GM23338 (cell line): ENCODE measurements at regions not wholly inside any gene's neighbourhood (a gene's known extent, or its start where the extent isn't known, plus 50 kb on each side); places are given as distances from the start of the nearest gene placed in this dataset.
"Not testable (repeated sequence)": the region's sequence is repeated elsewhere in the genome, so short reads cannot be mapped to it uniquely, and the experiment has no call there.

ENCODE experiments used
- ATAC-seq: fragments of 200-7000 bp; cut with Tn5 transposase; 3 replicates; pipeline ENCODE4 v1.9.1; 2020
- DNase-seq: peaks from one replicate; pipeline ENCODE4 v3.0.0-alpha.2; 2015; ENCODE audit warnings: low spot score
- H2AFZ ChIP-seq: fragments of 200-600 bp; sonication (generic); 2 replicates; pipeline ENCODE4 v1.8.0; 2016; ENCODE audit warnings: antibody characterized with exemption, mild to moderate bottlenecking, moderate library complexity
- H3F3A ChIP-seq: fragments of 200-600 bp; sonication (generic); replicated peaks from 2 replicates; pipeline ENCODE4 v1.8.0; 2017; ENCODE audit warnings: antibody characterized with exemption, mixed run types, low read depth
- H3K27ac ChIP-seq: fragments of 200-600 bp; sonication (generic); 2 replicates; pipeline ENCODE4 v1.6.1; 2016; ENCODE audit warnings: low read depth
- H3K27me3 ChIP-seq: fragments of 200-600 bp; sonication (generic); 2 replicates; pipeline ENCODE4 v1.8.0; 2016; ENCODE audit warnings: mild to moderate bottlenecking, mixed run types, moderate library complexity; ENCODE audit not compliant: insufficient read depth
- H3K36me3 ChIP-seq: fragments of 200-600 bp; sonication (generic); 2 replicates; pipeline ENCODE4 v1.8.0; 2016; ENCODE audit warnings: mild to moderate bottlenecking; ENCODE audit not compliant: insufficient read depth
- H3K4me1 ChIP-seq: fragments of 200-600 bp; sonication (generic); 2 replicates; pipeline ENCODE4 v1.8.0; 2016; ENCODE audit warnings: mild to moderate bottlenecking, moderate library complexity; ENCODE audit not compliant: insufficient read depth
- H3K4me2 ChIP-seq: fragments of 200-600 bp; sonication (generic); 2 replicates; pipeline ENCODE4 v1.7.1; 2017; ENCODE audit warnings: mixed run types
- H3K4me3 ChIP-seq: fragments of 200-600 bp; sonication (generic); 2 replicates; pipeline ENCODE4 v1.6.1; 2016; ENCODE audit warnings: mixed run types
- H3K79me2 ChIP-seq: fragments of 200-600 bp; sonication (generic); replicated peaks from 2 replicates; pipeline ENCODE4 v1.8.0; 2017; ENCODE audit warnings: mild to moderate bottlenecking; ENCODE audit not compliant: insufficient read depth
- H3K9me2 ChIP-seq: fragments of 200-600 bp; sonication (generic); 2 replicates; pipeline ENCODE4 v1.8.0; 2017; ENCODE audit not compliant: insufficient read depth
- H4K20me1 ChIP-seq: fragments of 200-600 bp; sonication (generic); replicated peaks from 2 replicates; pipeline ENCODE4 v1.8.0; 2017; ENCODE audit warnings: mild to moderate bottlenecking; ENCODE audit not compliant: insufficient read depth
- H3K27ac Mint-ChIP-seq: 2 replicates; pipeline ENCODE4 v1.8.0; 2020; ENCODE audit warnings: inconsistent platforms, mild to moderate bottlenecking, moderate library complexity, mixed read lengths
- H3K27me3 Mint-ChIP-seq: 3 replicates; pipeline ENCODE4 v1.8.0; 2022; ENCODE audit warnings: low read depth, mild to moderate bottlenecking, moderate library complexity, mixed read lengths, inconsistent platforms; ENCODE audit not compliant: insufficient read depth, poor library complexity
- H3K36me3 Mint-ChIP-seq: 3 replicates; pipeline ENCODE4 v1.8.0; 2021; ENCODE audit warnings: low read depth, mild to moderate bottlenecking, inconsistent platforms, moderate library complexity, mixed read lengths
- H3K4me1 Mint-ChIP-seq: 3 replicates; pipeline ENCODE4 v1.8.0; 2020; ENCODE audit warnings: mild to moderate bottlenecking, inconsistent platforms, mixed read lengths
- H3K4me3 Mint-ChIP-seq: 3 replicates; pipeline ENCODE4 v1.8.0; 2021; ENCODE audit warnings: moderate library complexity, mild to moderate bottlenecking, inconsistent platforms, mixed read lengths
- H3K9me3 Mint-ChIP-seq: 3 replicates; pipeline ENCODE4 v1.8.0; 2020; ENCODE audit warnings: moderate library complexity, mild to moderate bottlenecking, inconsistent platforms, mixed read lengths
- CTCF ChIP-seq, 2 experiments: fragments of 200-600 bp in 1 of 2; sonication (generic) in 1 of 2; conservative IDR thresholded peaks; 2 replicates each; pipeline versions ENCODE4 v1.5.1 to v1.6.1; 2016 to 2017; ENCODE audit warnings: antibody characterized with exemption in 2 of 2, low read depth in 2 of 2, mild to moderate bottlenecking in 2 of 2, moderate library complexity in 1 of 2
- ETS1 ChIP-seq: IDR thresholded peaks from 2 replicates; pipeline ENCODE4 v1.6.1; 2016; ENCODE audit warnings: antibody characterized with exemption
- NANOG ChIP-seq: IDR thresholded peaks from 2 replicates; pipeline ENCODE4 v1.6.1; 2016; ENCODE audit warnings: antibody characterized with exemption, borderline replicate concordance
- ZNF462 ChIP-seq: fragments of 250-450 bp; sonication (Bioruptor Pico); IDR thresholded peaks from 2 replicates; pipeline ENCODE4 v1.5.0; 2020; ENCODE audit warnings: mild to moderate bottlenecking, moderate library complexity

- TF ChIP-seq ZNF462 (CRISPR knock-in tag): no peak
- TF ChIP-seq ETS1: no peak
Measured at GRCh38 chr4:132344924-132345828, 803.9 kb upstream of the PCDH10 start (continued).

GRCh38 chr4:132346016-132346415 is 803.1 kb upstream of the PCDH10 start:
- no peaks in the 10 kb centered on the region for H3K36me3 ChIP-seq
- H3K4me3 ChIP-seq: no peak overlapping the region
- H3K79me2 ChIP-seq: no peaks in the 10 kb centered on the region
- ATAC-seq (no peak), DNase-seq (no peak)
- Mint-ChIP-seq H3K27ac (no peak overlapping the region), H3K4me3 (no peak overlapping the region), H3K9me3 (peaks cover 32% of the 10 kb centered on the region), H3K27me3 (no peaks in the 10 kb centered on the region), H3K4me1 (no peaks in the 10 kb centered on the region), H3K36me3 (peaks cover 27% of the 10 kb centered on the region)
- H3K9me2 ChIP-seq: peaks cover 8% of the 10 kb centered on the region; the same call in 1 of the 2 replicates
- H3K4me1 ChIP-seq: no peaks in the 10 kb centered on the region
- H4K20me1 ChIP-seq: no peaks in the 10 kb centered on the region
- H3F3A ChIP-seq: no peaks in the 10 kb centered on the region
- no peak overlapping the region for H3K27ac ChIP-seq
- TF ChIP-seq NANOG (no peak), CTCF (conservative IDR thresholded peaks at IDR 0.05; ENCODE audit: low read depth in 2 of 2) (no peak)
- H3K27me3 ChIP-seq: no peaks in the 10 kb centered on the region
- H2AFZ ChIP-seq: no peak overlapping the region
- no peak overlapping the region for H3K4me2 ChIP-seq

- peaks cover 23% of the 10 kb centered on the region for H3K36me3 Mint-ChIP-seq
- not testable (repeated sequence) for H2AFZ ChIP-seq, ATAC-seq, H3K4me3 Mint-ChIP-seq, H3K4me3 ChIP-seq, H3K79me2 ChIP-seq, H3K36me3 ChIP-seq, H3K4me2 ChIP-seq, H3K9me2 ChIP-seq, H3K4me1 Mint-ChIP-seq, H3K4me1 ChIP-seq, H4K20me1 ChIP-seq, H3K27ac Mint-ChIP-seq, H3K27ac ChIP-seq, DNase-seq, H3F3A ChIP-seq, H3K27me3 Mint-ChIP-seq, H3K27me3 ChIP-seq
- peaks cover 26% of the 10 kb centered on the region for H3K9me3 Mint-ChIP-seq
Measured at GRCh38 chr4:132351606-132352005, 797.5 kb upstream of the PCDH10 start.
